Endothelial cell of hepatic sinusoid (primary cell): ENCODE measurements at regions not wholly inside any gene's neighbourhood (a gene's known extent, or its start where the extent isn't known, plus 50 kb on each side); places are given as distances from the start of the nearest gene placed in this dataset.

Source experiments
- in situ Hi-C: cut with HindIII; loops from 2 replicates; pipeline ENCODE4 v1.10.0; 2017; ENCODE audit warnings: low sequenced_read_pairs

- in situ Hi-C loops = no loop called here
Observed at GRCh38 chr22:49263101-49263500, 564.6 kb downstream of the BRD1 start.

DNA sequence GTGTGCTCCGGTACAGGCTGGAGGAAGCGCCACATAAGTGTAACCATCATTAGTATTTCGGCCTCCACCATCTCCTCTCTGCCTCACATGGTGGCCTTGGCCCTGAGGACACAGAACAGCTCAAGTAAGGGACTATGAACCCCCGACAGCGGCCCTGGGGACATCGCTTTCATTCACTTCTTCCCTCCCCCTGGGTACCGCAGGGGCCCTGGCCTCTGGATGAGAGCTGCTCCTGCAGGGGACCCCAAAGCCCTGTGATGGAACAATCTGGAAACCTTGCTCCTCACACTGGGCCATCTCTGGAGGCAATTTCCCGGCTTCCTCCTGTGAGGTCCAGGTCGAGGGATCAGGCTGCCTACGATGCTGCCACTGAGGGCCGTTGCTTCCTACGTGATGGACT is 565.5 kb downstream of the BRD1 start:
- in situ Hi-C loops = no loop called here

- in situ Hi-C loops = no loop called here
Observed at GRCh38 chr22:49261616-49262015, 566.1 kb downstream of the BRD1 start.

- in situ Hi-C loops = no loop called here
Observed at GRCh38 chr22:49260681-49261580, 566.7 kb downstream of the BRD1 start.

GRCh38 chr22:49259839-49260615 is 567.6 kb downstream of the BRD1 start:
- in situ Hi-C loops = no loop called here

- in situ Hi-C loops = no loop called here
Observed at GRCh38 chr22:49258107-49259010, 569.3 kb downstream of the BRD1 start.

- in situ Hi-C loops = no loop called here
Observed at GRCh38 chr22:49257551-49257961, 570.1 kb downstream of the BRD1 start.

GRCh38 chr22:49255741-49256318 is 571.8 kb downstream of the BRD1 start:
- in situ Hi-C loops = no loop called here

DNA sequence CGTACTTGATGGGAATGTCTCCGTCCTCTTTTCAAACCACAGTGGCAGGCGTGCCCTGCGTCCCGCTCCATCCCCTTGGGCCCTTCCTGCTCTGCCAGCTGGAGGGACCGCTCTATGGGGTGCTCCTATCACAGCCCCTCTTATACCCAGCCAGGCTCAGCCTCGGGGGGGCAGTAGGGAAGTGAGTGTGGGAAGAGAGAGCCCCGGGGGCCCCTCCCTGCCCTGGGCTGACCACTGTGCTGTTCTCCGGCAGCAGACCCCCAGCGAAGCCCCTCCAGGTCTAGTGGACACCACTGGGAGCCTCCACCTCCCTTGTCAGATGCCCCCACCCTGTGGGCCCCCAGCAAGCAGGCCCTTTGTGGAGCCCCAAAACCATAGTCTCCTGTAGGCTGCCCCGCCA is 572.5 kb downstream of the BRD1 start:
- in situ Hi-C loops = no loop called here

DNA sequence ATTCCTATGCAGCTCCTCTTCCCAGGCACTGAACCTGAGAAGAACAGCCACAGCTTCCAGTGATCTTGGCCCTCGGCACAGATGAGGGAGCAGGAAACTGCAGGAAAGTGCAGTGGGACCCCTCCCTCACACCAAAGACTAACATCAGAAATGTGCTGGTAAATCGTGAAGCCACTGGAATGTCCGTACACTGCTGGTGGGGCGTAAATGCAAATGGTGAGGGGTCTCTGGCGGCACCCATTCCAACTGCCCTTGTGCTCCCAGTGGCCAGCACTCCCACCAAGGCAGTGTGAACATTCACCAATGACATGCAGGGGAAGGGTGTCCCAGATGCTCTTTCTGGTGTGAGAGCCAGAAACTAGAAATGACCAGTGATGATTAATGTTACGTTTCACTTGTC is 574.0 kb downstream of the BRD1 start:
- in situ Hi-C loops = no loop called here

GRCh38 chr22:49251371-49251770 is 576.3 kb downstream of the BRD1 start:
- in situ Hi-C loops = no loop called here

- in situ Hi-C loops = no loop called here
Observed at GRCh38 chr22:49247194-49247924, 580.3 kb downstream of the BRD1 start.

- in situ Hi-C loops = no loop called here
Observed at GRCh38 chr22:49244466-49245420, 582.9 kb downstream of the BRD1 start.

- in situ Hi-C loops = no loop called here
Observed at GRCh38 chr22:49243965-49244364, 583.7 kb downstream of the BRD1 start.

GRCh38 chr22:49243335-49243734 is 584.3 kb downstream of the BRD1 start:
- in situ Hi-C loops = no loop called here

DNA sequence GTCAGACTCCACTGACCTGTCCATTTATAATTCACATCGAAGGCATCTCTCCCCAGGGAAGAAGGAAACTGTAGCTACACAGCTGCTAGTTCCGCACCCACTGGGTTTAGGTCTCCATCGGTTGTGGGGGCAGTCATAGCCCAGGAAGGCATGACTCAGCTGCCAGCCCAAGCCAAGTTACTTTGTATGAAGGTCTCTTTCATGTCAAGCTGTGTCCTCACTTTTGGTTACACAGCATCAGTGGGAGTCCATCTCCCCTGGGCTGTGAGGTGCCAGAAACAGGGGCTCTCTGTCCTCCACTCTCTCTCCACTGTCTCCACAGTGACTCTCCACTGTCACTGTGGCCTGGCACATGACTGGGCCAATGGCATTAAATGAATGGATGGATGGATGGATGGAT is 585.2 kb downstream of the BRD1 start:
- in situ Hi-C loops = no loop called here

GRCh38 chr22:49241174-49241851 is 586.4 kb downstream of the BRD1 start:
- in situ Hi-C loops = no loop called here

- in situ Hi-C loops = no loop called here
Observed at GRCh38 chr22:49240472-49240871, 587.2 kb downstream of the BRD1 start.
